ENCODE measurements at regions not wholly inside any gene's neighbourhood (a gene's known extent, or its start where the extent isn't known, plus 50 kb on each side); places are given as distances from the start of the nearest gene placed in this dataset.
"Not testable (repeated sequence)": the region's sequence is repeated elsewhere in the genome, so short reads cannot be mapped to it uniquely, and the experiment has no call there.

- DNase-seq (ENCODE audit: low read depth in 2 of 2), result no peak
These were observed 213.8 kb downstream of the DSC3 start for GRCh38 chr18:30828700-30829099.

GRCh38 chr18:30819619-30820018 is 222.9 kb downstream of the DSC3 start:
- no peak for DNase-seq (ENCODE audit: low read depth in 2 of 2)

GRCh38 chr18:30814446-30814845 is 228.1 kb downstream of the DSC3 start:
- DNase-seq (ENCODE audit: low read depth in 2 of 2), result no peak

- no peak for DNase-seq (ENCODE audit: low read depth in 2 of 2)
These were observed 231.0 kb downstream of the DSC3 start for GRCh38 chr18:30811580-30811979.

GRCh38 chr18:30810580-30810979 is 232.0 kb downstream of the DSC3 start:
- no peak for DNase-seq (ENCODE audit: low read depth in 2 of 2)

GRCh38 chr18:30806823-30807222 is 235.7 kb downstream of the DSC3 start:
- no peak for DNase-seq (ENCODE audit: low read depth in 2 of 2)

GRCh38 chr18:30800800-30801199 is 241.7 kb downstream of the DSC3 start:
- DNase-seq (ENCODE audit: low read depth in 2 of 2), result no peak

GRCh38 chr18:30792051-30792450 is 250.5 kb downstream of the DSC3 start:
- DNase-seq (ENCODE audit: low read depth in 2 of 2), result no peak

- DNase-seq (ENCODE audit: low read depth in 2 of 2), result not testable (repeated sequence)
These were observed 254.0 kb downstream of the DSC3 start for GRCh38 chr18:30788411-30788991.

GRCh38 chr18:30787410-30787809 is 255.1 kb downstream of the DSC3 start:
- DNase-seq (ENCODE audit: low read depth in 2 of 2), result no peak

- no peak for DNase-seq (ENCODE audit: low read depth in 2 of 2)
These were observed 260.9 kb downstream of the DSC3 start for GRCh38 chr18:30781601-30782000.

GRCh38 chr18:30775629-30776028 is 266.9 kb downstream of the DSC3 start:
- no peak for DNase-seq (ENCODE audit: low read depth in 2 of 2)

GRCh38 chr18:30772170-30772569 is 270.4 kb downstream of the DSC3 start:
- not testable (repeated sequence) for DNase-seq (ENCODE audit: low read depth in 2 of 2)

GRCh38 chr18:30766053-30766452 is 276.5 kb downstream of the DSC3 start:
- DNase-seq (ENCODE audit: low read depth in 2 of 2), result no peak

GRCh38 chr18:30765247-30765646 is 277.3 kb downstream of the DSC3 start:
- no peak for DNase-seq (ENCODE audit: low read depth in 2 of 2)

GRCh38 chr18:30763902-30764350 is 278.6 kb downstream of the DSC3 start:
- DNase-seq (ENCODE audit: low read depth in 2 of 2), result no peak

GRCh38 chr18:30754846-30755245 is 287.7 kb downstream of the DSC3 start:
- no peak for DNase-seq (ENCODE audit: low read depth in 2 of 2)

- DNase-seq (ENCODE audit: low read depth in 2 of 2), result no peak
These were observed 294.0 kb downstream of the DSC3 start for GRCh38 chr18:30748541-30748940.

- no peak for DNase-seq (ENCODE audit: low read depth in 2 of 2)
These were observed 296.3 kb downstream of the DSC3 start for GRCh38 chr18:30746224-30746623.

GRCh38 chr18:30743033-30743432 is 299.5 kb downstream of the DSC3 start:
- DNase-seq (ENCODE audit: low read depth in 2 of 2), result no peak

GRCh38 chr18:30730915-30731314 is 311.6 kb downstream of the DSC3 start:
- no peak for DNase-seq (ENCODE audit: low read depth in 2 of 2)

- no peak for DNase-seq (ENCODE audit: low read depth in 2 of 2)
These were observed 314.7 kb downstream of the DSC3 start for GRCh38 chr18:30727849-30728248.

- DNase-seq (ENCODE audit: low read depth in 2 of 2), result no peak
These were observed 329.2 kb downstream of the DSC3 start for GRCh38 chr18:30713299-30713698.

GRCh38 chr18:30712383-30712782 is 330.2 kb downstream of the DSC3 start:
- DNase-seq (ENCODE audit: low read depth in 2 of 2), result no peak

All from dermis microvascular lymphatic vessel endothelial cell (primary cell).